CD4-positive, alpha-beta T cell (primary cell): ENCODE measurements at regions not wholly inside any gene's neighbourhood (a gene's known extent, or its start where the extent isn't known, plus 50 kb on each side); places are given as distances from the start of the nearest gene placed in this dataset.

Source experiments
- ATAC-seq: fragments of 200-7000 bp; cut with Tn5 transposase; one replicate; pipeline ENCODE4 v1.10.0; 2022; ENCODE audit warnings: mild to moderate bottlenecking; ENCODE audit not compliant: poor library complexity
- CTCF ChIA-PET: fragments of 350-600 bp; sonication (Branson Sonifier 250); formaldehyde crosslinking; loops from one replicate; lab custom pipeline; 2021; ENCODE audit warnings: antibody characterized with exemption, inconsistent platforms; lab: Charles Lee
- POLR2A ChIA-PET: fragments of 350-600 bp; sonication (Branson Sonifier 250); formaldehyde crosslinking; loops from one replicate; lab custom pipeline; 2021; ENCODE audit warnings: antibody characterized with exemption, inconsistent platforms; lab: Charles Lee
- DNase-seq, 14 experiments: peaks; one replicate each; pipeline ENCODE4 v3.0.0-alpha.2; 2013 to 2020; ENCODE audit warnings: mixed read lengths in 2 of 14
- H3K27ac ChIP-seq, 2 donors: one replicate each; pipeline versions ENCODE4 v1.5.1 to v1.7.0; 2013; ENCODE audit warnings: low read length in 2 of 2, low read depth in 1 of 2, mild to moderate bottlenecking in 1 of 2
- H3K27me3 ChIP-seq, 2 experiments: 1 replicate in 1 of 2; 2 replicates in 1 of 2; pipeline versions ENCODE4 v1.6.1 to v1.7.0; 2013; ENCODE audit warnings: low read length in 2 of 2, control low read depth in 1 of 2, mild to moderate bottlenecking in 1 of 2, moderate library complexity in 1 of 2; ENCODE audit not compliant: insufficient read depth in 2 of 2, control insufficient read depth in 1 of 2
- H3K36me3 ChIP-seq: one replicate; pipeline ENCODE4 v1.6.1; 2013; ENCODE audit warnings: low read length, control low read depth; ENCODE audit not compliant: insufficient read depth
- H3K4me1 ChIP-seq: one replicate; pipeline ENCODE4 v1.6.1; 2013; ENCODE audit warnings: low read length, control low read depth; ENCODE audit not compliant: insufficient read depth
- H3K4me3 ChIP-seq: one replicate; pipeline ENCODE4 v1.5.1; 2013; ENCODE audit warnings: mild to moderate bottlenecking, low read length, moderate library complexity
- H3K9me3 ChIP-seq, 2 experiments: 1 replicate in 1 of 2; 2 replicates in 1 of 2; pipeline versions ENCODE4 v1.6.1 to v1.7.0; 2013; ENCODE audit warnings: low read length in 2 of 2, mild to moderate bottlenecking in 2 of 2, control low read depth in 1 of 2, moderate library complexity in 1 of 2; ENCODE audit not compliant: control insufficient read depth in 1 of 2, insufficient read depth in 1 of 2
- H3K27ac Mint-ChIP-seq: one replicate; pipeline ENCODE4 v1.8.0; 2020; ENCODE audit warnings: mixed read lengths
- H3K27me3 Mint-ChIP-seq: one replicate; pipeline ENCODE4 v1.8.0; 2021; ENCODE audit warnings: mixed read lengths
- H3K36me3 Mint-ChIP-seq: one replicate; pipeline ENCODE4 v1.8.0; 2021; ENCODE audit warnings: low read depth, mixed read lengths
- H3K4me1 Mint-ChIP-seq: one replicate; pipeline ENCODE4 v1.8.0; 2021; ENCODE audit warnings: low read depth, mixed read lengths
- H3K4me3 Mint-ChIP-seq: one replicate; pipeline ENCODE4 v1.8.0; 2020; ENCODE audit warnings: mild to moderate bottlenecking, mixed read lengths
- H3K9me3 Mint-ChIP-seq: one replicate; pipeline ENCODE4 v1.8.0; 2020; ENCODE audit warnings: mixed read lengths
- CTCF ChIP-seq: fragments of 200-600 bp; IDR thresholded peaks from one replicate; pipeline ENCODE4 v1.8.0; 2022; ENCODE audit warnings: antibody characterized with exemption, mild to moderate bottlenecking
- intact Hi-C, 2 experiments: fragments of 100-400 bp; cut with DNase I in 1 of 2; cut with micrococcal nuclease in 1 of 2; formaldehyde crosslinking; loops; one replicate each; pipeline versions ENCODE4 v1.15.1 to v1.9.0; 2023 to 2025; cut with DNase I, micrococcal nuclease

GRCh38 chr21:19340303-19340702 is 936.7 kb upstream of the TMPRSS15 start:
- Histone ChIP-seq H3K27me3 (no peaks in the 10 kb centered on the region), H3K9me3 (no peaks in the 10 kb centered on the region), H3K4me3 (no peak overlapping the region), H3K36me3 (no peaks in the 10 kb centered on the region), H3K4me1 (no peaks in the 10 kb centered on the region), H3K27ac (no peak overlapping the region)
- no peak overlapping the region for H3K27ac Mint-ChIP-seq
- H3K27me3 Mint-ChIP-seq, result no peaks in the 10 kb centered on the region
- ChIA-PET CTCF (no interaction called here), POLR2A (no interaction called here)
- no peaks in the 10 kb centered on the region for H3K9me3 Mint-ChIP-seq
- intact Hi-C loops, result no loop called here
- no peak for TF ChIP-seq CTCF
- no peak overlapping the region for H3K4me3 Mint-ChIP-seq
- ATAC-seq (no peak), DNase-seq (no peak)
- no peaks in the 10 kb centered on the region for H3K4me1 Mint-ChIP-seq
- H3K36me3 Mint-ChIP-seq, result no peaks in the 10 kb centered on the region

GRCh38 chr21:19340954-19341353 is 937.4 kb upstream of the TMPRSS15 start:
- DNase-seq (no peak), ATAC-seq (no peak)
- no peaks in the 10 kb centered on the region for H3K36me3 Mint-ChIP-seq
- no peak overlapping the region for H3K27ac Mint-ChIP-seq
- no peak overlapping the region for H3K27ac ChIP-seq
- no peak overlapping the region for H3K4me3 Mint-ChIP-seq
- intact Hi-C loops, result no loop called here
- CTCF ChIA-PET, result no interaction called here
- no peaks in the 10 kb centered on the region for H3K27me3 Mint-ChIP-seq
- no peaks in the 10 kb centered on the region for H3K4me1 Mint-ChIP-seq
- no peaks in the 10 kb centered on the region for H3K9me3 ChIP-seq
- H3K36me3 ChIP-seq, result no peaks in the 10 kb centered on the region
- no peak for TF ChIP-seq CTCF
- no peaks in the 10 kb centered on the region for H3K9me3 Mint-ChIP-seq
- POLR2A ChIA-PET, result no interaction called here
- H3K27me3 ChIP-seq, result no peaks in the 10 kb centered on the region
- H3K4me1 ChIP-seq, result no peaks in the 10 kb centered on the region
- no peak overlapping the region for H3K4me3 ChIP-seq

- Histone ChIP-seq H3K4me1 (no peaks in the 10 kb centered on the region), H3K36me3 (no peaks in the 10 kb centered on the region), H3K4me3 (no peak overlapping the region), H3K9me3 (no peaks in the 10 kb centered on the region), H3K27me3 (no peaks in the 10 kb centered on the region), H3K27ac (no peak overlapping the region)
- DNase-seq, result no peak
- H3K4me3 Mint-ChIP-seq, result no peak overlapping the region
- CTCF ChIA-PET, result no interaction called here
- intact Hi-C loops, result no loop called here
- ATAC-seq, result no peak
- peaks cover 7% of the 10 kb centered on the region for H3K9me3 Mint-ChIP-seq
- no peaks in the 10 kb centered on the region for H3K36me3 Mint-ChIP-seq
- no peaks in the 10 kb centered on the region for H3K27me3 Mint-ChIP-seq
- H3K4me1 Mint-ChIP-seq, result no peaks in the 10 kb centered on the region
- POLR2A ChIA-PET, result no interaction called here
- no peak overlapping the region for H3K27ac Mint-ChIP-seq
- TF ChIP-seq CTCF, result no peak
These were observed 940.1 kb upstream of the TMPRSS15 start for GRCh38 chr21:19343711-19344110.
